GM12878 (cell line): ENCODE measurements at regions not wholly inside any gene's neighbourhood (a gene's known extent, or its start where the extent isn't known, plus 50 kb on each side); places are given as distances from the start of the nearest gene placed in this dataset.

Source experiments
- ATAC-seq: fragments of 200-7000 bp; cut with Tn5 transposase; 3 replicates; pipeline ENCODE4 v1.9.1; 2020; ENCODE audit warnings: mild to moderate bottlenecking, moderate library complexity
- BruUV-seq: library from RNA; stranded (reverse); fragments of 400-500 nt; replicated peaks from 2 replicates; lab custom pipeline; 2021; lab: Mats Ljungman, UMichigan
- CTCF ChIA-PET: fragments of 300-600 bp; sonication (Branson Sonifier 250); formaldehyde crosslinking; extraction: SDS; loops from one replicate; lab custom pipeline; 2021; ENCODE audit warnings: inconsistent platforms; lab: Yijun Ruan, JAX
- POLR2A ChIA-PET: fragments of 350-600 bp; formaldehyde crosslinking; extraction: SDS; loops from one replicate; lab custom pipeline; 2021; ENCODE audit warnings: inconsistent platforms; lab: Charles Lee
- RAD21 ChIA-PET: fragments of 300-600 bp; sonication (Branson Sonifier 250); formaldehyde crosslinking; loops from one replicate; lab custom pipeline; 2023; ENCODE audit warnings: antibody characterized with exemption; ENCODE audit not compliant: unreplicated experiment; lab: Charles Lee
- SMC1A ChIA-PET: fragments of 300-600 bp; sonication (Branson Sonifier 250); formaldehyde crosslinking; loops from one replicate; lab custom pipeline; 2023; ENCODE audit not compliant: unreplicated experiment, uncharacterized antibody; lab: Charles Lee
- DNase-seq: peaks from one replicate; pipeline ENCODE4 v3.0.0-alpha.2; 2011; ENCODE audit warnings: low read depth, low spot score
- FAIRE-seq: peaks from 3 replicates; lab custom pipeline; 2011; peaks lifted over from hg19 to GRCh38; lab: Jason Lieb, UNC
- H2AFZ ChIP-seq: 2 replicates; pipeline ENCODE4 v1.6.0; 2011; ENCODE audit warnings: low read depth, low read length, control low read depth; ENCODE audit not compliant: control insufficient read depth
- H3K27ac ChIP-seq: 2 replicates; pipeline ENCODE4 v1.5.1; 2011; ENCODE audit warnings: control low read depth; ENCODE audit not compliant: control insufficient read depth, insufficient read depth
- H3K27me3 ChIP-seq, 2 experiments: replicated peaks in 1 of 2; 2 replicates each; pipeline versions ENCODE4 v1.6.0 to v1.6.1; 2011; ENCODE audit warnings: low read length in 1 of 2; ENCODE audit not compliant: control insufficient read depth in 2 of 2, insufficient read depth in 2 of 2
- H3K36me3 ChIP-seq, 2 experiments: 2 replicates each; pipeline ENCODE4 v1.5.1; 2011; ENCODE audit warnings: low read length in 1 of 2; ENCODE audit not compliant: control insufficient read depth in 2 of 2, insufficient read depth in 2 of 2
- H3K4me1 ChIP-seq: 2 replicates; pipeline ENCODE4 v1.6.1; 2011; ENCODE audit warnings: mild to moderate bottlenecking, low read length, moderate library complexity, mixed read lengths; ENCODE audit not compliant: control insufficient read depth, insufficient read depth
- H3K4me2 ChIP-seq: 2 replicates; pipeline ENCODE4 v1.6.0; 2011; ENCODE audit warnings: control low read depth; ENCODE audit not compliant: control insufficient read depth, insufficient read depth
- H3K4me3 ChIP-seq: fragments of 200-600 bp; sonication (generic); 2 replicates; pipeline ENCODE4 v1.5.1; 2016
- H3K79me2 ChIP-seq: 2 replicates; pipeline ENCODE4 v1.6.0; 2011; ENCODE audit warnings: low read length; ENCODE audit not compliant: control insufficient read depth, insufficient read depth
- H3K9ac ChIP-seq: 2 replicates; pipeline ENCODE4 v1.8.0; 2011; ENCODE audit warnings: low read length, control low read depth, mixed read lengths; ENCODE audit not compliant: control insufficient read depth, insufficient read depth
- H3K9me3 ChIP-seq: replicated peaks from 3 replicates; pipeline ENCODE4 v1.5.1; 2011; ENCODE audit warnings: mild to moderate bottlenecking, low read length; ENCODE audit not compliant: control insufficient read depth, insufficient read depth
- H4K20me1 ChIP-seq: 2 replicates; pipeline ENCODE4 v1.6.0; 2011; ENCODE audit not compliant: control insufficient read depth, insufficient read depth
- BRCA1 ChIP-seq: IDR thresholded peaks from 2 replicates; pipeline ENCODE4 v1.6.1; 2011; ENCODE audit warnings: low read depth, low read length, improper control_type of control experiment
- ESRRA ChIP-seq: IDR thresholded peaks from 2 replicates; pipeline ENCODE4 v1.6.1; 2012; ENCODE audit warnings: mild to moderate bottlenecking, low read length, improper control_type of control experiment
- FOS ChIP-seq: IDR thresholded peaks from 3 replicates; pipeline ENCODE4 v1.6.1; 2011; ENCODE audit warnings: borderline replicate concordance; ENCODE audit not compliant: insufficient read length; ENCODE audit errors: extremely low read depth
- IKZF1 ChIP-seq: fragments of 450-650 bp; conservative IDR thresholded peaks from 2 replicates; pipeline ENCODE4 v1.6.1; 2017; ENCODE audit warnings: antibody characterized with exemption, mild to moderate bottlenecking
- IRF4 ChIP-seq: IDR thresholded peaks from 2 replicates; pipeline ENCODE4 v1.6.1; 2011; ENCODE audit warnings: low read depth, low read length
- IRF5 ChIP-seq: fragments of 450-650 bp; IDR thresholded peaks from 2 replicates; pipeline ENCODE4 v1.6.1; 2017; ENCODE audit warnings: borderline replicate concordance
- KDM1A ChIP-seq: fragments of 200-600 bp; sonication (generic); IDR thresholded peaks from 2 replicates; pipeline ENCODE4 v1.6.1; 2016; ENCODE audit warnings: borderline replicate concordance
- LARP7 ChIP-seq: fragments of 450-650 bp; IDR thresholded peaks from 2 replicates; pipeline ENCODE4 v1.6.1; 2017; ENCODE audit warnings: mild to moderate bottlenecking
- MLLT1 ChIP-seq: fragments of 450-650 bp; IDR thresholded peaks from 2 replicates; pipeline ENCODE4 v1.6.1; 2016; ENCODE audit warnings: mild to moderate bottlenecking
- TCF12 ChIP-seq: IDR thresholded peaks from 2 replicates; pipeline ENCODE4 v1.6.1; 2011; ENCODE audit warnings: low read depth, mild to moderate bottlenecking, low read length
- ZBTB33 ChIP-seq: fragments of 450-650 bp; IDR thresholded peaks from 2 replicates; pipeline ENCODE4 v1.6.1; 2017; ENCODE audit warnings: mild to moderate bottlenecking
- ZBTB4 ChIP-seq: fragments of 450-650 bp; formaldehyde crosslinking; IDR thresholded peaks from 2 replicates; pipeline ENCODE4 v1.4.0; 2022; ENCODE audit warnings: mild to moderate bottlenecking, moderate library complexity
- ZBTB40 ChIP-seq: fragments of 450-650 bp; IDR thresholded peaks from 2 replicates; pipeline ENCODE4 v1.6.1; 2016; ENCODE audit warnings: mild to moderate bottlenecking, moderate library complexity, borderline replicate concordance
- ZNF24 ChIP-seq: fragments of 450-650 bp; IDR thresholded peaks from 2 replicates; pipeline ENCODE4 v1.6.1; 2017; ENCODE audit warnings: antibody characterized with exemption, mild to moderate bottlenecking
- WGBS: methylation state at CpG from one replicate; pipeline ENCODE4 v1.1.6; 2016; ENCODE audit warnings: low lambda C conversion rate; ENCODE audit not compliant: insufficient replicate concordance, insufficient coverage; ENCODE audit errors: missing lambda C conversion rate; 5-methylcytosine and 5-hydroxymethylcytosine counted together
- in situ Hi-C: fragments of 300-500 bp; cut with MboI; formaldehyde crosslinking; loops from 9 replicates; pipeline ENCODE4 v1.14.3; 2018; ENCODE audit warnings: mixed read lengths
- intact Hi-C: fragments of 100-400 bp; cut with micrococcal nuclease; formaldehyde crosslinking; loops from one replicate; pipeline ENCODE4 v1.14.2; 2022; ENCODE audit not compliant: unreplicated experiment

- no peak for FAIRE-seq
- Histone ChIP-seq H3K9ac (no peak overlapping the region), H3K79me2 (no peaks in the 10 kb centered on the region), H3K36me3 (no peaks in the 10 kb centered on the region), H3K27ac (no peak overlapping the region), H2AFZ (no peak overlapping the region), H3K4me2 (no peak overlapping the region), H3K4me1 (no peaks in the 10 kb centered on the region), H3K27me3 (no peaks in the 10 kb centered on the region), H4K20me1 (no peaks in the 10 kb centered on the region), H3K4me3 (no peak overlapping the region), H3K9me3 (no peaks in the 10 kb centered on the region; the same call in 2 of the 3 replicates)
- DNase-seq = no peak
- BruUV-seq = no TSS peak
- CTCF ChIA-PET = no interaction called here
- RAD21 ChIA-PET = no interaction called here
- in situ Hi-C loops (no loop called here), intact Hi-C loops (no loop called here)
- ATAC-seq = no peak
- POLR2A ChIA-PET = no interaction called here
- WGBS = 34% methylated on average over 2 of the region's 2 CpGs
- SMC1A ChIA-PET = no interaction called here
- TF ChIP-seq IRF5 (no peak), IKZF1 (no peak), BRCA1 (no peak), KDM1A (no peak), ZBTB33 (no peak), ZNF24 (no peak), MLLT1 (no peak), ESRRA (no peak), ZBTB4 (CRISPR knock-in tag) (no peak), ZBTB40 (no peak), IRF4 (no peak), TCF12 (no peak), FOS (no peak), LARP7 (no peak)
Measured at GRCh38 chr19:30741566-30741965, 369.4 kb downstream of the ZNF536 start.
